OCI-LY1 (cell line): ENCODE measurements at regions not wholly inside any gene's neighbourhood (a gene's known extent, or its start where the extent isn't known, plus 50 kb on each side); places are given as distances from the start of the nearest gene placed in this dataset.

ENCODE experiments used
- H2AFZ ChIP-seq: fragments of 200-600 bp; sonication (generic), shearing (Covaris generic); 2 replicates; pipeline ENCODE4 v1.6.0; 2014; ENCODE audit warnings: antibody characterized with exemption, mild to moderate bottlenecking, low read length
- H3F3A ChIP-seq: fragments of 200-600 bp; sonication (generic), shearing (Covaris generic); 2 replicates; pipeline ENCODE4 v1.6.0; 2014; ENCODE audit warnings: mild to moderate bottlenecking, antibody characterized with exemption, low read length, moderate library complexity; ENCODE audit not compliant: insufficient read depth
- H3K27ac ChIP-seq: fragments of 200-600 bp; sonication (generic); 2 replicates; pipeline ENCODE4 v1.5.1; 2014; ENCODE audit warnings: low read length, mixed run types, mild to moderate bottlenecking, low read depth; ENCODE audit not compliant: poor library complexity, severe bottlenecking
- H3K27me3 ChIP-seq: fragments of 200-600 bp; sonication (generic); 2 replicates; pipeline ENCODE4 v1.6.0; 2014; ENCODE audit warnings: antibody characterized with exemption, mild to moderate bottlenecking, low read length, moderate library complexity; ENCODE audit not compliant: insufficient read depth
- H3K36me3 ChIP-seq: fragments of 200-600 bp; sonication (generic); 2 replicates; pipeline ENCODE4 v1.6.1; 2014; ENCODE audit warnings: mild to moderate bottlenecking, antibody characterized with exemption, low read length, moderate library complexity, mixed read lengths; ENCODE audit not compliant: insufficient read depth
- H3K4me1 ChIP-seq: fragments of 200-600 bp; sonication (generic); 2 replicates; pipeline ENCODE4 v1.5.1; 2014; ENCODE audit warnings: mild to moderate bottlenecking, low read length, moderate library complexity; ENCODE audit not compliant: insufficient read depth, severe bottlenecking
- H3K4me2 ChIP-seq: fragments of 200-600 bp; sonication (generic), shearing (Covaris generic); 2 replicates; pipeline ENCODE4 v1.6.1; 2014; ENCODE audit warnings: low read length
- H3K4me3 ChIP-seq: fragments of 200-600 bp; sonication (generic); 2 replicates; pipeline ENCODE4 v1.5.1; 2014; ENCODE audit warnings: low read length, low read depth, mild to moderate bottlenecking, mixed read lengths; ENCODE audit not compliant: poor library complexity, severe bottlenecking
- H3K79me2 ChIP-seq: fragments of 200-600 bp; shearing (Covaris generic); 2 replicates; pipeline ENCODE4 v1.6.1; 2016; ENCODE audit warnings: mixed run types, low read length, mixed read lengths; ENCODE audit not compliant: insufficient read depth
- H3K9ac ChIP-seq: fragments of 200-600 bp; sonication (generic), shearing (Covaris generic); 2 replicates; pipeline ENCODE4 v1.6.1; 2014; ENCODE audit warnings: mild to moderate bottlenecking, low read length, mixed read lengths
- H3K9me2 ChIP-seq: fragments of 200-600 bp; sonication (generic), shearing (Covaris generic); 2 replicates; pipeline ENCODE4 v1.6.1; 2014; ENCODE audit warnings: low read depth, mild to moderate bottlenecking, low read length, mixed read lengths
- H3K9me3 ChIP-seq: fragments of 200-600 bp; shearing (Covaris generic); 2 replicates; pipeline ENCODE4 v1.6.1; 2014; ENCODE audit warnings: low read length, mixed read lengths
- H4K20me1 ChIP-seq: fragments of 200-600 bp; sonication (generic), shearing (Covaris generic); 2 replicates; pipeline ENCODE4 v1.6.0; 2016; ENCODE audit warnings: mild to moderate bottlenecking, low read length; ENCODE audit not compliant: insufficient read depth
- EZH2 ChIP-seq: fragments of 200-600 bp; sonication (generic), shearing (Covaris generic); IDR thresholded peaks from 2 replicates; pipeline ENCODE4 v1.8.0; 2017; ENCODE audit warnings: borderline replicate concordance, mixed run types, mild to moderate bottlenecking, antibody characterized with exemption, low read length, moderate library complexity, mixed read lengths
- TF ChIP-seq, protein P1 (sequence below): fragments of 200-600 bp; sonication (generic), shearing (Covaris generic); IDR thresholded peaks from 2 replicates; pipeline ENCODE4 v1.5.1; 2017; ENCODE audit warnings: mild to moderate bottlenecking, antibody characterized with exemption, low read length, moderate library complexity, mixed read lengths

DNA sequence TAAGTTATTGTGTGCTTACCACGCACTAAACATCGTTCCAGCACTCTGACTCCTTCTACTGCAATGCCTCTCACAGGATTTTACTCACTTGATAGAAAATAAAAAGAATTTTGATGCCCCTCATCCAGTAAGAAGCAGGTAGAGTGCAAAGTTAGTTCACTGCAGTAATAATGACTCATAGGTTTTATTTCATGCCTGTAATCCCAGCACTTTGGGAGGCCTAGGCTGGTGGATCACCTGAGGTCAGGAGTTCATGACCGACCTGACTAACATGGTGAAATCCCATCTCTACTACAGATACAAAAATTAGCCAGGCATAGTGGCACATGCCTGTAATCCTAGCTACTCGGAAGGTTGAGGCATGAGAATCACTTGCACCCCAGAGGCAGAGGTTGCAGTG is 190.6 kb downstream of the RAD51AP2 start:
- H4K20me1 ChIP-seq: no peaks in the 10 kb centered on the region
- TF ChIP-seq EZH2: no peak
- TF ChIP-seq, protein P1, sequence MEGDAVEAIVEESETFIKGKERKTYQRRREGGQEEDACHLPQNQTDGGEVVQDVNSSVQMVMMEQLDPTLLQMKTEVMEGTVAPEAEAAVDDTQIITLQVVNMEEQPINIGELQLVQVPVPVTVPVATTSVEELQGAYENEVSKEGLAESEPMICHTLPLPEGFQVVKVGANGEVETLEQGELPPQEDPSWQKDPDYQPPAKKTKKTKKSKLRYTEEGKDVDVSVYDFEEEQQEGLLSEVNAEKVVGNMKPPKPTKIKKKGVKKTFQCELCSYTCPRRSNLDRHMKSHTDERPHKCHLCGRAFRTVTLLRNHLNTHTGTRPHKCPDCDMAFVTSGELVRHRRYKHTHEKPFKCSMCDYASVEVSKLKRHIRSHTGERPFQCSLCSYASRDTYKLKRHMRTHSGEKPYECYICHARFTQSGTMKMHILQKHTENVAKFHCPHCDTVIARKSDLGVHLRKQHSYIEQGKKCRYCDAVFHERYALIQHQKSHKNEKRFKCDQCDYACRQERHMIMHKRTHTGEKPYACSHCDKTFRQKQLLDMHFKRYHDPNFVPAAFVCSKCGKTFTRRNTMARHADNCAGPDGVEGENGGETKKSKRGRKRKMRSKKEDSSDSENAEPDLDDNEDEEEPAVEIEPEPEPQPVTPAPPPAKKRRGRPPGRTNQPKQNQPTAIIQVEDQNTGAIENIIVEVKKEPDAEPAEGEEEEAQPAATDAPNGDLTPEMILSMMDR: no peak

DNA sequence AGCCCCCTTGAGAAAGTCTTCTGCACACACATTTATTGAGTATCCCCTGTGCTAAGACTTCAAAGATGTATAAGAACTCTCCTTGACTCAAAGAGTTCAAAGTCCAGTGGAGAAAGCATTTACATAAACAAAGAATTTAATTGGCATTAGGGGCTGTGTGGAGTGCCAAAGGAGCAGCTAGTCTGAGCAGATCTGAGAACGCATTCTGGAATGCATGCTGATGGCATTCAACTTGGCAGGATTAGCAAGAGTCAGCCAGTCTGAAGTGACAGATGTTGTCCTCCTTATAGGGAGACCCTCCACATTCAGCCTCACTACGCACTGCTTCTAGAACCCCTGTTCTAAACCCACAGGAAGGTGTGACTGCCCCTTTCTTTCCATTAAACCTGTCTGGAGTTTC is 191.5 kb downstream of the RAD51AP2 start:
- Histone ChIP-seq H3K9me2 (no peaks in the 10 kb centered on the region), H3K27ac (no peak overlapping the region), H3K36me3 (no peaks in the 10 kb centered on the region), H3K4me1 (no peaks in the 10 kb centered on the region), H4K20me1 (no peaks in the 10 kb centered on the region), H3K9me3 (no peaks in the 10 kb centered on the region), H3K4me2 (no peak overlapping the region), H3K4me3 (no peak overlapping the region), H3K9ac (no peak overlapping the region), H3F3A (no peaks in the 10 kb centered on the region), H3K27me3 (no peaks in the 10 kb centered on the region), H2AFZ (no peak overlapping the region), H3K79me2 (no peaks in the 10 kb centered on the region)
- no peak for TF ChIP-seq EZH2

More for the DNA sequence above, 190.6 kb downstream of the RAD51AP2 start:
- no peaks in the 10 kb centered on the region for H3K36me3 ChIP-seq
- no peaks in the 10 kb centered on the region for H3K9me2 ChIP-seq
- no peak overlapping the region for H2AFZ ChIP-seq
- no peaks in the 10 kb centered on the region for H3K4me1 ChIP-seq
- H3K27ac ChIP-seq: no peak overlapping the region
- H3K4me3 ChIP-seq: no peak overlapping the region
- H3F3A ChIP-seq: no peaks in the 10 kb centered on the region
- no peaks in the 10 kb centered on the region for H3K27me3 ChIP-seq
- no peak overlapping the region for H3K9ac ChIP-seq
- H3K79me2 ChIP-seq: no peaks in the 10 kb centered on the region
- no peak overlapping the region for H3K4me2 ChIP-seq
- no peaks in the 10 kb centered on the region for H3K9me3 ChIP-seq

DNA sequence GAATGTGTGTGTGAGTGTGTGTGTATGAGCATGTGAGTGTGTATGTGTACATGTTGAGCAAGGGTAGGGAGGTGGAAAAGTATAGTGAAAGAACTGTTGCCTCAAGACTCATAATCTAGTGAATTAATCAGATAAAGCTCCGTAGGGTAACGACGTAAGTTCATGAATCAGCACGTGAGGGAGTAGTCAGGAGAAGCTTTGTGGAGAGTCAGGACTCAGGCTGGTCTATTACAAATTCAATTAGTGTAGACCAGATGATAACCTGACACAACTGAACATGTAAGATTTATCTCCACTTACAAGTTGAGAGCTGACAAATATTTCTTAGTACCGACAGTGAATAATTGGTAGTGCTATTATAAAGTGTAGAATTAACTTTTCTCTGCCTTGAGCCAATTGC is 194.5 kb downstream of the RAD51AP2 start:
- Histone ChIP-seq H3K9me2 (no peaks in the 10 kb centered on the region), H2AFZ (no peak overlapping the region), H3K27ac (no peak overlapping the region)

DNA sequence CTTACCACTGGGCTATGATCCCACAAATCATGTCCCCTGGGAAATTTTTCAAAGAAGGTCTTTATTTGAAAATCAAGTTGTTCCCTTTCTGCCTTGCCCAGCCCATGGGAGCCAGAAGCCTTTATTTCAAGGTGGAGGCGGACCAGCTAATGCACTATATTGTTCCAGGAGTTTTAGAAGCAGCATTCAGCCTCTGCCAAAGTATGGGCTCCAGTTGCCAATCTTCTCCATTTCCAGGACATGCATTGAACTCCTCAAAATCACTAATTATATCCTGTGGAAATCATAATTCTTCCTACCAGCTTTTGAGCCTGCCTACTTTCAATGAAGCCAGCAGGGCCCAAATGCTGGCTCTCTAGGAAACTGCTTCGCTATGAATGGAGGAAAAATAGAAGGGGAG is 195.8 kb downstream of the RAD51AP2 start:
- no peaks in the 10 kb centered on the region for H3K4me1 ChIP-seq
- TF ChIP-seq, protein P1: no peak
- no peak for TF ChIP-seq EZH2
- H3K79me2 ChIP-seq: no peaks in the 10 kb centered on the region
- H3K4me3 ChIP-seq: no peak overlapping the region
- H2AFZ ChIP-seq: no peak overlapping the region
- H3F3A ChIP-seq: no peaks in the 10 kb centered on the region
- no peak overlapping the region for H3K4me2 ChIP-seq
- H3K9me3 ChIP-seq: no peaks in the 10 kb centered on the region
- no peak overlapping the region for H3K9ac ChIP-seq
- no peaks in the 10 kb centered on the region for H3K36me3 ChIP-seq
- no peaks in the 10 kb centered on the region for H3K9me2 ChIP-seq
- H3K27me3 ChIP-seq: no peaks in the 10 kb centered on the region
- no peaks in the 10 kb centered on the region for H4K20me1 ChIP-seq
- H3K27ac ChIP-seq: no peak overlapping the region

More for the DNA sequence above, 194.5 kb downstream of the RAD51AP2 start:
- Histone ChIP-seq H3K36me3 (no peaks in the 10 kb centered on the region), H3F3A (no peaks in the 10 kb centered on the region), H3K4me2 (no peak overlapping the region), H3K79me2 (no peaks in the 10 kb centered on the region), H3K4me3 (no peak overlapping the region), H3K9ac (no peak overlapping the region), H3K9me3 (no peaks in the 10 kb centered on the region), H3K4me1 (no peaks in the 10 kb centered on the region), H3K27me3 (no peaks in the 10 kb centered on the region), H4K20me1 (no peaks in the 10 kb centered on the region)
- no peak for TF ChIP-seq EZH2
- TF ChIP-seq, protein P1: no peak
